ENCODE measurements at regions not wholly inside any gene's neighbourhood (a gene's known extent, or its start where the extent isn't known, plus 50 kb on each side); places are given as distances from the start of the nearest gene placed in this dataset.

DNA sequence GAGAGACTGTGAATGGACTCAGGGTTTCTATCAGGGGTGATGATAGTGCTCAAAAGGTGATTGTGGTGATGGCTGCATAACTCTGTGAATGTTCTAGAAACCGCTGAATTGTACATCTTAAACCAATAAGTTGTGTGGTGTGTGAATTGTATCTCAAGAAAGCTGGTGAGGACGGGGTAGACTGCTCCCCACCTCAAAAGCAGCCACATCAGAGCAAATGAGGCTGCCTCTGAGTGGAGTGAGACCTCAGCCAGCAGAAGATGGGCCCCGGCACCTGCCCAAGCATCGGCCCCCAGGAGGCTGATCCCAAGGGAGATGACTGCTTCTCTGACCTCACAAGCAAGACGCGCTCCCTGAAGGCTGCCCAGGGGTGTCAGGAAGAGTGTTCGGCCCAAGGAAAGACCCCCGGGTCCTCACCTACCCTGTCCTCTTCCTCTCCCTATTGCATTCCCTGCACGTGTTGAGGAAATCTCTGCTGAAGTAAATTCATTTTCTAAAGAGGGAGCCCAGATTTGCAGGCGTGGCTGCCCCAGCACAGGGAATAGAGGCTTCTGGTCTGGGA, 279.3 kb upstream of the SHH start:
- H3K4me3 ChIP-seq (replicated peaks; ENCODE audit: insufficient read depth, low read length): no peak overlapping the region
- DNase-seq (ENCODE audit: low read depth in 1 of 2, low spot score in 1 of 2): no peak
- H3K27me3 ChIP-seq (ENCODE audit: insufficient read depth, poor library complexity, severe bottlenecking): no peaks in the 10 kb centered on the region
- no peak for TF ChIP-seq POLR2AphosphoS5 (IDR thresholded peaks at IDR 0.05; ENCODE audit: low read depth)
- H3K27ac ChIP-seq (replicated peaks): no peak overlapping the region

DNA sequence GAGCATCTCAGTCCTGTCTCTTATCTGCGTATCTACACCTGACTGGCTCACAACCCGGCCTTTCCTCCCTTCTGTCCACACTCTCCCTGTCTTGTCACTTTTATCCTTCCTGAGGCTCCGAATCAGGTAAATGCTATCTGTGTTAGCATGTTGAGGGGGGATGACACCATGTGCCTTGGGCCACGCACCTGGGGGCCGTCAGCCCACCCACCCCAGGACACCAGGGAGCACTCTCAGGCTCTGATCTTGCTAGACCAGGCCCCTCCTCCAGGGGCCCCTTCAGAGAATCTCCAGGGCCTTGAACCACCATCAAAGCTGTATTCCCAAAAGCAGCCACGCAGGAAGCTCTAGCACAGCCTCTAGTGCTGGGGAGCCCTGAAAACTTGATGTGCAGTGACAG, 278.7 kb upstream of the SHH start:
- Histone ChIP-seq H3K27me3 (ENCODE audit: insufficient read depth, poor library complexity, severe bottlenecking) (no peaks in the 10 kb centered on the region), H3K4me3 (replicated peaks; ENCODE audit: insufficient read depth, low read length) (no peak overlapping the region), H3K27ac (replicated peaks) (no peak overlapping the region)
- no peak for DNase-seq (ENCODE audit: low read depth in 1 of 2, low spot score in 1 of 2)
- TF ChIP-seq GABPA (IDR thresholded peaks at IDR 0.05; ENCODE audit: low read depth): no peak
- TF ChIP-seq SPI1 (IDR thresholded peaks at IDR 0.05; ENCODE audit: borderline replicate concordance, low read depth): no peak
- no peak for TF ChIP-seq POLR2AphosphoS5 (IDR thresholded peaks at IDR 0.05; ENCODE audit: low read depth)

DNA sequence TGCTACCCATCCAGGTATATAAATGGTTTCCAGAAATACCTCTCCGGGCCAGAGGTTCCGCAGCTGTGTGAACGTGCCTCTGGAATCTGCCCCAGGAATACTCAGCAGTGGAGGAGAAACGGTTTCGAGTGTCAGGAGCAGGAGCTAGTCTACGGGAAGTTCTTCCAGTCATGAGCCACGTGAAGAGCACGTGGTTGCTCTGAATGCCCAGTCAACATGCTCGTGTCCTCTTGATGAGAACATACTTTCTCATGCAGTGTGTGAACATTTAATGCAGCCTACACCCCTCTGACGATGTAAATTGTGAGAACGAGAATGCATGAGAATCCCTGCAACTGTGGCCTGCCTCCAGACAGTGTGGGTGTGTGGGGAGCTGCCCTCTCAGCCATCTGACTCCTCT, 277.0 kb upstream of the SHH start:
- Histone ChIP-seq H3K27ac (replicated peaks) (no peak overlapping the region), H3K27me3 (ENCODE audit: insufficient read depth, poor library complexity, severe bottlenecking) (no peaks in the 10 kb centered on the region), H3K4me3 (replicated peaks; ENCODE audit: insufficient read depth, low read length) (no peak overlapping the region)
- TF ChIP-seq POLR2AphosphoS5 (IDR thresholded peaks at IDR 0.05; ENCODE audit: low read depth) (no peak), GABPA (IDR thresholded peaks at IDR 0.05; ENCODE audit: low read depth) (no peak), SPI1 (IDR thresholded peaks at IDR 0.05; ENCODE audit: borderline replicate concordance, low read depth) (no peak)
- TF ChIP-seq, protein P1, sequence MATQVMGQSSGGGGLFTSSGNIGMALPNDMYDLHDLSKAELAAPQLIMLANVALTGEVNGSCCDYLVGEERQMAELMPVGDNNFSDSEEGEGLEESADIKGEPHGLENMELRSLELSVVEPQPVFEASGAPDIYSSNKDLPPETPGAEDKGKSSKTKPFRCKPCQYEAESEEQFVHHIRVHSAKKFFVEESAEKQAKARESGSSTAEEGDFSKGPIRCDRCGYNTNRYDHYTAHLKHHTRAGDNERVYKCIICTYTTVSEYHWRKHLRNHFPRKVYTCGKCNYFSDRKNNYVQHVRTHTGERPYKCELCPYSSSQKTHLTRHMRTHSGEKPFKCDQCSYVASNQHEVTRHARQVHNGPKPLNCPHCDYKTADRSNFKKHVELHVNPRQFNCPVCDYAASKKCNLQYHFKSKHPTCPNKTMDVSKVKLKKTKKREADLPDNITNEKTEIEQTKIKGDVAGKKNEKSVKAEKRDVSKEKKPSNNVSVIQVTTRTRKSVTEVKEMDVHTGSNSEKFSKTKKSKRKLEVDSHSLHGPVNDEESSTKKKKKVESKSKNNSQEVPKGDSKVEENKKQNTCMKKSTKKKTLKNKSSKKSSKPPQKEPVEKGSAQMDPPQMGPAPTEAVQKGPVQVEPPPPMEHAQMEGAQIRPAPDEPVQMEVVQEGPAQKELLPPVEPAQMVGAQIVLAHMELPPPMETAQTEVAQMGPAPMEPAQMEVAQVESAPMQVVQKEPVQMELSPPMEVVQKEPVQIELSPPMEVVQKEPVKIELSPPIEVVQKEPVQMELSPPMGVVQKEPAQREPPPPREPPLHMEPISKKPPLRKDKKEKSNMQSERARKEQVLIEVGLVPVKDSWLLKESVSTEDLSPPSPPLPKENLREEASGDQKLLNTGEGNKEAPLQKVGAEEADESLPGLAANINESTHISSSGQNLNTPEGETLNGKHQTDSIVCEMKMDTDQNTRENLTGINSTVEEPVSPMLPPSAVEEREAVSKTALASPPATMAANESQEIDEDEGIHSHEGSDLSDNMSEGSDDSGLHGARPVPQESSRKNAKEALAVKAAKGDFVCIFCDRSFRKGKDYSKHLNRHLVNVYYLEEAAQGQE (IDR thresholded peaks at IDR 0.05; ENCODE audit: insufficient replicate concordance, low read depth): no peak
- TF ChIP-seq, protein P2, sequence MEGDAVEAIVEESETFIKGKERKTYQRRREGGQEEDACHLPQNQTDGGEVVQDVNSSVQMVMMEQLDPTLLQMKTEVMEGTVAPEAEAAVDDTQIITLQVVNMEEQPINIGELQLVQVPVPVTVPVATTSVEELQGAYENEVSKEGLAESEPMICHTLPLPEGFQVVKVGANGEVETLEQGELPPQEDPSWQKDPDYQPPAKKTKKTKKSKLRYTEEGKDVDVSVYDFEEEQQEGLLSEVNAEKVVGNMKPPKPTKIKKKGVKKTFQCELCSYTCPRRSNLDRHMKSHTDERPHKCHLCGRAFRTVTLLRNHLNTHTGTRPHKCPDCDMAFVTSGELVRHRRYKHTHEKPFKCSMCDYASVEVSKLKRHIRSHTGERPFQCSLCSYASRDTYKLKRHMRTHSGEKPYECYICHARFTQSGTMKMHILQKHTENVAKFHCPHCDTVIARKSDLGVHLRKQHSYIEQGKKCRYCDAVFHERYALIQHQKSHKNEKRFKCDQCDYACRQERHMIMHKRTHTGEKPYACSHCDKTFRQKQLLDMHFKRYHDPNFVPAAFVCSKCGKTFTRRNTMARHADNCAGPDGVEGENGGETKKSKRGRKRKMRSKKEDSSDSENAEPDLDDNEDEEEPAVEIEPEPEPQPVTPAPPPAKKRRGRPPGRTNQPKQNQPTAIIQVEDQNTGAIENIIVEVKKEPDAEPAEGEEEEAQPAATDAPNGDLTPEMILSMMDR (IDR thresholded peaks at IDR 0.05; ENCODE audit: insufficient read depth, low read length): no peak
- DNase-seq (ENCODE audit: low read depth in 1 of 2, low spot score in 1 of 2): no peak

DNA sequence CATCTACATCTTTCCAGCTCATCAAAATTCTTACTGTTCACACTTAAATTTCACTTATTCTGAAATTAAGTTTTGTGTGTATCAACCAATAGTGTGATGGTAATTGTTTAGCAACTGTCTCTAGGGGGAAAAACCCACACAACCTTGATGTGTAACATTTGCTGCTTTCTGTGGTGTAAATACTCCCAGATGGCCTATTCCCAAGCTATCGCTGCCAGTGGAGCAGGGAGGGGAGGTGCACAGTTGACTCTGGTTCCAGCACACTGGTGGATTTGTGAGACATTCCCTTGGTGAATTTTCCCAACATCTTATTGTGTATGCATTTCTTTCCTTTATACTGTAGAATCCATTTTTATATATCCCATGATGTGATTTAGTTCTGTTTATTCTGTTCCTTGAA, 275.9 kb upstream of the SHH start:
- Histone ChIP-seq H3K27ac (replicated peaks) (no peak overlapping the region), H3K4me3 (replicated peaks; ENCODE audit: insufficient read depth, low read length) (no peak overlapping the region), H3K27me3 (ENCODE audit: insufficient read depth, poor library complexity, severe bottlenecking) (no peaks in the 10 kb centered on the region)
- DNase-seq (ENCODE audit: low read depth in 1 of 2, low spot score in 1 of 2): no peak
- TF ChIP-seq, protein P1 (IDR thresholded peaks at IDR 0.05; ENCODE audit: insufficient replicate concordance, low read depth): no peak
- no peak for TF ChIP-seq SPI1 (IDR thresholded peaks at IDR 0.05; ENCODE audit: borderline replicate concordance, low read depth)
- TF ChIP-seq, protein P2 (IDR thresholded peaks at IDR 0.05; ENCODE audit: insufficient read depth, low read length): no peak
- no peak for TF ChIP-seq POLR2AphosphoS5 (IDR thresholded peaks at IDR 0.05; ENCODE audit: low read depth)
- no peak for TF ChIP-seq GABPA (IDR thresholded peaks at IDR 0.05; ENCODE audit: low read depth)
